ENCODE measurements at regions not wholly inside any gene's neighbourhood (a gene's known extent, or its start where the extent isn't known, plus 50 kb on each side); places are given as distances from the start of the nearest gene placed in this dataset.
"Not testable (repeated sequence)": the region's sequence is repeated elsewhere in the genome, so short reads cannot be mapped to it uniquely, and the experiment has no call there.

DNA sequence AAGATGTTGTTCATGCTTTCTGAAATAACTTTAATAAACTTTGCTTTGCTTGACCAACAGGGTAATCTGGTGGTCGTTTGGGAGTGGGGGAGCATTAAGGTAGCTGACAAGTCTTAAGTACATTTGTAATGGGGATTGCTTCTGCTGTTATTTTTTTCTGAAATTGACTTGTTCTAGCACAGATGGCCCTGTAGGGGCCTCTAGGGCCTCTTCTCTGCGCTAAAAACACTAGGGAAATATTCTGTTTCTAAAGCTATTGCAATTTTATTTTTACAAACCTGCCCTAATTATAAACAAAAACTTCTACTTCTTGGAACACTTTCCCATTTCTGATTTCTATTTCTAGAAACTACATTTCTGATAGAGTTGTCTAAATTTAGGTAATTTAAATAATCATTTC, 191.3 kb upstream of the KCNJ3 start:
- no peak for DNase-seq (ENCODE audit: low read depth in 1 of 2, low spot score in 1 of 2)
- no peak overlapping the region for H3K27ac ChIP-seq (replicated peaks)
- no peak for TF ChIP-seq SPI1 (IDR thresholded peaks at IDR 0.05; ENCODE audit: borderline replicate concordance, low read depth)
- TF ChIP-seq POLR2AphosphoS5 (IDR thresholded peaks at IDR 0.05; ENCODE audit: low read depth) = no peak
- no peak for TF ChIP-seq GABPA (IDR thresholded peaks at IDR 0.05; ENCODE audit: low read depth)
- TF ChIP-seq, protein P1, sequence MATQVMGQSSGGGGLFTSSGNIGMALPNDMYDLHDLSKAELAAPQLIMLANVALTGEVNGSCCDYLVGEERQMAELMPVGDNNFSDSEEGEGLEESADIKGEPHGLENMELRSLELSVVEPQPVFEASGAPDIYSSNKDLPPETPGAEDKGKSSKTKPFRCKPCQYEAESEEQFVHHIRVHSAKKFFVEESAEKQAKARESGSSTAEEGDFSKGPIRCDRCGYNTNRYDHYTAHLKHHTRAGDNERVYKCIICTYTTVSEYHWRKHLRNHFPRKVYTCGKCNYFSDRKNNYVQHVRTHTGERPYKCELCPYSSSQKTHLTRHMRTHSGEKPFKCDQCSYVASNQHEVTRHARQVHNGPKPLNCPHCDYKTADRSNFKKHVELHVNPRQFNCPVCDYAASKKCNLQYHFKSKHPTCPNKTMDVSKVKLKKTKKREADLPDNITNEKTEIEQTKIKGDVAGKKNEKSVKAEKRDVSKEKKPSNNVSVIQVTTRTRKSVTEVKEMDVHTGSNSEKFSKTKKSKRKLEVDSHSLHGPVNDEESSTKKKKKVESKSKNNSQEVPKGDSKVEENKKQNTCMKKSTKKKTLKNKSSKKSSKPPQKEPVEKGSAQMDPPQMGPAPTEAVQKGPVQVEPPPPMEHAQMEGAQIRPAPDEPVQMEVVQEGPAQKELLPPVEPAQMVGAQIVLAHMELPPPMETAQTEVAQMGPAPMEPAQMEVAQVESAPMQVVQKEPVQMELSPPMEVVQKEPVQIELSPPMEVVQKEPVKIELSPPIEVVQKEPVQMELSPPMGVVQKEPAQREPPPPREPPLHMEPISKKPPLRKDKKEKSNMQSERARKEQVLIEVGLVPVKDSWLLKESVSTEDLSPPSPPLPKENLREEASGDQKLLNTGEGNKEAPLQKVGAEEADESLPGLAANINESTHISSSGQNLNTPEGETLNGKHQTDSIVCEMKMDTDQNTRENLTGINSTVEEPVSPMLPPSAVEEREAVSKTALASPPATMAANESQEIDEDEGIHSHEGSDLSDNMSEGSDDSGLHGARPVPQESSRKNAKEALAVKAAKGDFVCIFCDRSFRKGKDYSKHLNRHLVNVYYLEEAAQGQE (IDR thresholded peaks at IDR 0.05; ENCODE audit: insufficient replicate concordance, low read depth) = no peak
- TF ChIP-seq, protein P2, sequence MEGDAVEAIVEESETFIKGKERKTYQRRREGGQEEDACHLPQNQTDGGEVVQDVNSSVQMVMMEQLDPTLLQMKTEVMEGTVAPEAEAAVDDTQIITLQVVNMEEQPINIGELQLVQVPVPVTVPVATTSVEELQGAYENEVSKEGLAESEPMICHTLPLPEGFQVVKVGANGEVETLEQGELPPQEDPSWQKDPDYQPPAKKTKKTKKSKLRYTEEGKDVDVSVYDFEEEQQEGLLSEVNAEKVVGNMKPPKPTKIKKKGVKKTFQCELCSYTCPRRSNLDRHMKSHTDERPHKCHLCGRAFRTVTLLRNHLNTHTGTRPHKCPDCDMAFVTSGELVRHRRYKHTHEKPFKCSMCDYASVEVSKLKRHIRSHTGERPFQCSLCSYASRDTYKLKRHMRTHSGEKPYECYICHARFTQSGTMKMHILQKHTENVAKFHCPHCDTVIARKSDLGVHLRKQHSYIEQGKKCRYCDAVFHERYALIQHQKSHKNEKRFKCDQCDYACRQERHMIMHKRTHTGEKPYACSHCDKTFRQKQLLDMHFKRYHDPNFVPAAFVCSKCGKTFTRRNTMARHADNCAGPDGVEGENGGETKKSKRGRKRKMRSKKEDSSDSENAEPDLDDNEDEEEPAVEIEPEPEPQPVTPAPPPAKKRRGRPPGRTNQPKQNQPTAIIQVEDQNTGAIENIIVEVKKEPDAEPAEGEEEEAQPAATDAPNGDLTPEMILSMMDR (IDR thresholded peaks at IDR 0.05; ENCODE audit: insufficient read depth, low read length) = no peak
- H3K4me3 ChIP-seq (replicated peaks; ENCODE audit: insufficient read depth, low read length) = no peak overlapping the region
- no peaks in the 10 kb centered on the region for H3K27me3 ChIP-seq (ENCODE audit: insufficient read depth, poor library complexity, severe bottlenecking)

GRCh38 chr2:154518872-154519271, 179.6 kb upstream of the KCNJ3 start:
- Histone ChIP-seq H3K4me3 (replicated peaks; ENCODE audit: insufficient read depth, low read length) (no peak overlapping the region), H3K27me3 (ENCODE audit: insufficient read depth, poor library complexity, severe bottlenecking) (no peaks in the 10 kb centered on the region), H3K27ac (replicated peaks) (no peak overlapping the region)
- no peak for DNase-seq (ENCODE audit: low read depth in 1 of 2, low spot score in 1 of 2)
- TF ChIP-seq POLR2AphosphoS5 (IDR thresholded peaks at IDR 0.05; ENCODE audit: low read depth) = no peak
- TF ChIP-seq SPI1 (IDR thresholded peaks at IDR 0.05; ENCODE audit: borderline replicate concordance, low read depth) = no peak
- TF ChIP-seq, protein P2 (IDR thresholded peaks at IDR 0.05; ENCODE audit: insufficient read depth, low read length) = no peak
- TF ChIP-seq GABPA (IDR thresholded peaks at IDR 0.05; ENCODE audit: low read depth) = no peak
- TF ChIP-seq, protein P1 (IDR thresholded peaks at IDR 0.05; ENCODE audit: insufficient replicate concordance, low read depth) = no peak

DNA sequence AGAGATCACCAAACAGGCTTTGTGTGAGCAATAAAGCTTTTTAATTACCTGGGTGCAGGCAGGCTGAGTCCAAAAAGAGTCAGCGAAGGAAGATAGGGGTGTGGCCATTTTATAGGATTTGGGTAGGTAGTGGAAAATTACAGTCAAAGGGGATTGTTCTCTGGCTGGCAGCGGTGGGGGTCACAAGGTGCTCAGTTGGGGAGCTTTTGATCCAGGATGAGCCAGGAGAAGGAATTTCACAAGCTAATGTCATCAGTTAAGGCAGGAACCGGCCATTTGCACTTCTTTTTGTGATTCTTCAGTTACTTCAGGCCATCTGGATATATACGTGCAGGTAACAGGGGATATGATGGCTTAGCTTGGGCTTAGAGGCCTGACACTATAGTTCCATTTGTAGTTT, 177.5 kb upstream of the KCNJ3 start:
- DNase-seq (ENCODE audit: low read depth in 1 of 2, low spot score in 1 of 2); H3K27ac ChIP-seq (replicated peaks); H3K4me3 ChIP-seq (replicated peaks; ENCODE audit: insufficient read depth, low read length); H3K27me3 ChIP-seq (ENCODE audit: insufficient read depth, poor library complexity, severe bottlenecking): not testable (repeated sequence)

DNA sequence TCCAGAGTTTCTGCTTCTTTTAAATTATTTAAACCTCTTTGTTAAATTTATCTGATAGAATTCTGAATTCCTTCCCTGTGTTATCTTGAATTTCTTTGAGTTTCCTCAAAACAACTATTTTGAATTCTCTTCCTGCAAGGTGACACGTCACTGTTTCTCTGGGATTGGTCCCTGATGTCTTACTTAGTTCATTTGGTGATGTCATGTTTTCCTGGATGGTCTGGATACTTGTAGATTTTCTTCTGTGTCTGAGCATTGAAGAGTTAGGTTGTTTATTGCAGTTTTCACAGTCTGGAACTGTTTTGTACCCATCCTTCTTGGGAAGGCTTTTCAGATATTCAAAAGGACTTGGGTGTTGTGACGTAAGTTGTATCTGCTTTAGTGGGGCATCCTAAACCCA, 172.3 kb upstream of the KCNJ3 start:
- TF ChIP-seq POLR2AphosphoS5 (IDR thresholded peaks at IDR 0.05; ENCODE audit: low read depth) (no peak), GABPA (IDR thresholded peaks at IDR 0.05; ENCODE audit: low read depth) (no peak), SPI1 (IDR thresholded peaks at IDR 0.05; ENCODE audit: borderline replicate concordance, low read depth) (no peak)
- TF ChIP-seq, protein P2 (IDR thresholded peaks at IDR 0.05; ENCODE audit: insufficient read depth, low read length) = no peak
- TF ChIP-seq, protein P1 (IDR thresholded peaks at IDR 0.05; ENCODE audit: insufficient replicate concordance, low read depth) = no peak
- H3K4me3 ChIP-seq (replicated peaks; ENCODE audit: insufficient read depth, low read length) = no peak overlapping the region
- DNase-seq (ENCODE audit: low read depth in 1 of 2, low spot score in 1 of 2) = no peak
- no peaks in the 10 kb centered on the region for H3K27me3 ChIP-seq (ENCODE audit: insufficient read depth, poor library complexity, severe bottlenecking)
- H3K27ac ChIP-seq (replicated peaks) = no peak overlapping the region
